ENCODE measurements at regions not wholly inside any gene's neighbourhood (a gene's known extent, or its start where the extent isn't known, plus 50 kb on each side); places are given as distances from the start of the nearest gene placed in this dataset.

- H3K4me3 ChIP-seq: no peak overlapping the region
- DNase-seq (ENCODE audit: low read depth, low spot score) (no peak), FAIRE-seq (no peak), ATAC-seq (no peak)
- H3K79me2 ChIP-seq (ENCODE audit: control insufficient read depth, insufficient read depth, low read length): no peaks in the 10 kb centered on the region
- in situ Hi-C loops (cut with MboI): no loop called here
- TF ChIP-seq MEF2B (IDR thresholded peaks at IDR 0.05; ENCODE audit: partially characterized antibody, poor library complexity, severe bottlenecking): no peak
- no peak for TF ChIP-seq CREM (IDR thresholded peaks at IDR 0.05; ENCODE audit: low read depth)
- TF ChIP-seq NR2F1 (conservative IDR thresholded peaks at IDR 0.05): no peak
- TF ChIP-seq JUND (IDR thresholded peaks at IDR 0.05; ENCODE audit: low read depth, low read length): no peak
- TF ChIP-seq ZNF274 (IDR thresholded peaks at IDR 0.05; ENCODE audit: insufficient read depth, insufficient read length): no peak
- no peak overlapping the region for H2AFZ ChIP-seq (ENCODE audit: control insufficient read depth, low read depth, low read length)
- intact Hi-C loops (cut with micrococcal nuclease; ENCODE audit: unreplicated experiment): no loop called here
- H3K27ac ChIP-seq (ENCODE audit: control insufficient read depth, insufficient read depth): no peak overlapping the region
- H3K36me3 ChIP-seq (ENCODE audit: control insufficient read depth in 2 of 2, insufficient read depth in 2 of 2, low read length in 1 of 2): no peaks in the 10 kb centered on the region
- no peak overlapping the region for H3K4me2 ChIP-seq (ENCODE audit: control insufficient read depth, insufficient read depth)
- H3K9me3 ChIP-seq (replicated peaks; ENCODE audit: control insufficient read depth, insufficient read depth, low read length): no peaks in the 10 kb centered on the region; the same call in 1 of the 3 replicates
- 100% methylated on average over 1 of the region's 1 CpG for WGBS (ENCODE audit: insufficient coverage, insufficient replicate concordance, low lambda C conversion rate, missing lambda C conversion rate)
- H3K9ac ChIP-seq (ENCODE audit: control insufficient read depth, insufficient read depth, low read length): no peak overlapping the region
- ChIA-PET POLR2A (interaction anchor here (0.8 to 1.6 kb wide), 2 partner anchors 8 to 13 kb away, joined by 3 to 7 read pairs; no protein-coding TSS in a partner anchor), CTCF (interaction anchor here (1.0 to 2.1 kb wide), 2 partner anchors 14 to 25 kb away, joined by 3 to 4 read pairs; no protein-coding TSS in a partner anchor), RAD21 (ENCODE audit: unreplicated experiment) (interaction anchor here (0.9 to 1.4 kb wide), 2 partner anchors 12 to 30 kb away, joined by 3 to 4 read pairs; no protein-coding TSS in a partner anchor), SMC1A (ENCODE audit: uncharacterized antibody, unreplicated experiment) (interaction anchor here (1.0 to 2.4 kb wide), 5 partner anchors 9 to 27 kb away, joined by 3 to 7 read pairs (median 3); no protein-coding TSS in a partner anchor)
- no peaks in the 10 kb centered on the region for H3K27me3 ChIP-seq (replicated peaks in 1 of 2; ENCODE audit: control insufficient read depth in 2 of 2, insufficient read depth in 2 of 2, low read length in 1 of 2)
- H3K4me1 ChIP-seq (ENCODE audit: control insufficient read depth, insufficient read depth, low read length): no peaks in the 10 kb centered on the region
- no peaks in the 10 kb centered on the region for H4K20me1 ChIP-seq (ENCODE audit: control insufficient read depth, insufficient read depth)
- BruUV-seq (replicated peaks): no TSS peak
These were observed 134.3 kb upstream of the MDFIC start for GRCh38 chr7:114787556-114787955.

GRCh38 chr7:114788706-114789105 lies 133.2 kb upstream of the MDFIC start:
- Histone ChIP-seq H3K27me3 (replicated peaks in 1 of 2; ENCODE audit: control insufficient read depth in 2 of 2, insufficient read depth in 2 of 2, low read length in 1 of 2) (no peaks in the 10 kb centered on the region), H3K4me2 (ENCODE audit: control insufficient read depth, insufficient read depth) (no peak overlapping the region), H3K9me3 (replicated peaks; ENCODE audit: control insufficient read depth, insufficient read depth, low read length) (no peaks in the 10 kb centered on the region; the same call in 2 of the 3 replicates), H4K20me1 (ENCODE audit: control insufficient read depth, insufficient read depth) (no peaks in the 10 kb centered on the region), H3K36me3 (ENCODE audit: control insufficient read depth in 2 of 2, insufficient read depth in 2 of 2, low read length in 1 of 2) (no peaks in the 10 kb centered on the region), H2AFZ (ENCODE audit: control insufficient read depth, low read depth, low read length) (no peak overlapping the region), H3K4me1 (ENCODE audit: control insufficient read depth, insufficient read depth, low read length) (no peaks in the 10 kb centered on the region), H3K79me2 (ENCODE audit: control insufficient read depth, insufficient read depth, low read length) (no peaks in the 10 kb centered on the region), H3K4me3 (no peak overlapping the region), H3K27ac (ENCODE audit: control insufficient read depth, insufficient read depth) (no peak overlapping the region), H3K9ac (ENCODE audit: control insufficient read depth, insufficient read depth, low read length) (no peak overlapping the region)
- WGBS (ENCODE audit: insufficient coverage, insufficient replicate concordance, low lambda C conversion rate, missing lambda C conversion rate): 56% methylated on average over 4 of the region's 4 CpGs
- RAD21 ChIA-PET (ENCODE audit: unreplicated experiment): interaction anchor here (1.4 kb wide), 1 partner anchor 31 kb away, joined by 4 read pairs; no protein-coding TSS in a partner anchor
- no TSS peak for BruUV-seq (replicated peaks)
- no peak for DNase-seq (ENCODE audit: low read depth, low spot score)
- FAIRE-seq: no peak
- no peak for ATAC-seq
- intact Hi-C loops (cut with micrococcal nuclease; ENCODE audit: unreplicated experiment) (no loop called here), in situ Hi-C loops (cut with MboI) (no loop called here)
- SMC1A ChIA-PET (ENCODE audit: uncharacterized antibody, unreplicated experiment): interaction anchor here (1.3 to 2.4 kb wide), 2 partner anchors 11 to 13 kb away, joined by 3 to 7 read pairs; no protein-coding TSS in a partner anchor
- CTCF ChIA-PET: interaction anchor here (2.1 kb wide), 1 partner anchor 15 kb away, joined by 4 read pairs; no protein-coding TSS in a partner anchor
- POLR2A ChIA-PET: interaction anchor here (1.6 kb wide), 1 partner anchor 9 kb away, joined by 3 read pairs; no protein-coding TSS in a partner anchor
- TF ChIP-seq PBX3 (IDR thresholded peaks at IDR 0.05; ENCODE audit: insufficient replicate concordance, low read depth, low read length): no peak
- TF ChIP-seq MYB (IDR thresholded peaks at IDR 0.05; ENCODE audit: borderline replicate concordance, low read depth, low read length): no peak
- no peak for TF ChIP-seq GATAD2B (conservative IDR thresholded peaks at IDR 0.05; ENCODE audit: low read depth)
- no peak for TF ChIP-seq RCOR1 (conservative IDR thresholded peaks at IDR 0.05; ENCODE audit: low read depth, low read length)
- TF ChIP-seq ZNF622 (IDR thresholded peaks at IDR 0.05): no peak
- TF ChIP-seq NFIC (IDR thresholded peaks at IDR 0.05; ENCODE audit: low read depth, low read length): no peak
- no peak for TF ChIP-seq ZNF687 (IDR thresholded peaks at IDR 0.05)

Data from GM12878 (cell line).